ENCODE measurements at regions not wholly inside any gene's neighbourhood (a gene's known extent, or its start where the extent isn't known, plus 50 kb on each side); places are given as distances from the start of the nearest gene placed in this dataset.

GRCh38 chr2:8563814-8564474 is 117.9 kb upstream of the ID2 start:
- H3K4me3 Mint-ChIP-seq: no peak overlapping the region
- CTCF ChIA-PET: no interaction called here
- peaks cover 19% of the 10 kb centered on the region for H3K9me3 Mint-ChIP-seq
- H3K27me3 Mint-ChIP-seq (ENCODE audit: low read depth): no peaks in the 10 kb centered on the region
- intact Hi-C loops (cut with micrococcal nuclease): no loop called here
- H3K27ac Mint-ChIP-seq: no peak overlapping the region
- DNase-seq: no peak
- H3K36me3 Mint-ChIP-seq (ENCODE audit: low read depth): no peaks in the 10 kb centered on the region
- H3K4me1 Mint-ChIP-seq (ENCODE audit: low read depth): no peaks in the 10 kb centered on the region

GRCh38 chr2:8564475-8564874 is 117.4 kb upstream of the ID2 start:
- CTCF ChIA-PET: interaction anchor here (0.5 kb wide), 1 partner anchor 325 kb away, joined by 5 read pairs; no protein-coding TSS in a partner anchor

GRCh38 chr2:8565399-8566154 is 116.3 kb upstream of the ID2 start:
- CTCF ChIA-PET: no interaction called here
- Mint-ChIP-seq H3K4me1 (ENCODE audit: low read depth) (no peaks in the 10 kb centered on the region), H3K27ac (no peak overlapping the region), H3K9me3 (peaks cover 11% of the 10 kb centered on the region), H3K27me3 (ENCODE audit: low read depth) (no peaks in the 10 kb centered on the region), H3K4me3 (no peak overlapping the region), H3K36me3 (ENCODE audit: low read depth) (no peaks in the 10 kb centered on the region)
- DNase-seq: no peak
- intact Hi-C loops (cut with micrococcal nuclease): no loop called here

More at GRCh38 chr2:8564475-8564874, 117.4 kb upstream of the ID2 start:
- Mint-ChIP-seq H3K9me3 (peaks cover 14% of the 10 kb centered on the region), H3K27ac (no peak overlapping the region), H3K27me3 (ENCODE audit: low read depth) (no peaks in the 10 kb centered on the region), H3K4me3 (no peak overlapping the region), H3K36me3 (ENCODE audit: low read depth) (no peaks in the 10 kb centered on the region), H3K4me1 (ENCODE audit: low read depth) (no peaks in the 10 kb centered on the region)
- DNase-seq: no peak
- intact Hi-C loops (cut with micrococcal nuclease): no loop called here

GRCh38 chr2:8566155-8566670 is 115.6 kb upstream of the ID2 start:
- no peaks in the 10 kb centered on the region for H3K27me3 Mint-ChIP-seq (ENCODE audit: low read depth)
- no peaks in the 10 kb centered on the region for H3K36me3 Mint-ChIP-seq (ENCODE audit: low read depth)
- CTCF ChIA-PET: no interaction called here
- H3K9me3 Mint-ChIP-seq: peaks cover 9% of the 10 kb centered on the region
- H3K27ac Mint-ChIP-seq: no peak overlapping the region
- no peak for DNase-seq
- no peaks in the 10 kb centered on the region for H3K4me1 Mint-ChIP-seq (ENCODE audit: low read depth)
- intact Hi-C loops (cut with micrococcal nuclease): no loop called here
- H3K4me3 Mint-ChIP-seq: no peak overlapping the region

GRCh38 chr2:8566774-8567468 is 114.9 kb upstream of the ID2 start:
- H3K9me3 Mint-ChIP-seq: peaks cover 6% of the 10 kb centered on the region
- no peak overlapping the region for H3K4me3 Mint-ChIP-seq
- H3K36me3 Mint-ChIP-seq (ENCODE audit: low read depth): no peaks in the 10 kb centered on the region
- no peak overlapping the region for H3K27ac Mint-ChIP-seq
- no peaks in the 10 kb centered on the region for H3K4me1 Mint-ChIP-seq (ENCODE audit: low read depth)
- no peak for DNase-seq
- CTCF ChIA-PET: no interaction called here
- intact Hi-C loops (cut with micrococcal nuclease): no loop called here
- H3K27me3 Mint-ChIP-seq (ENCODE audit: low read depth): no peaks in the 10 kb centered on the region

GRCh38 chr2:8567469-8568260 is 114.2 kb upstream of the ID2 start:
- no peak for DNase-seq
- Mint-ChIP-seq H3K27me3 (ENCODE audit: low read depth) (no peaks in the 10 kb centered on the region), H3K27ac (no peak overlapping the region), H3K4me1 (ENCODE audit: low read depth) (no peaks in the 10 kb centered on the region), H3K9me3 (no peaks in the 10 kb centered on the region), H3K36me3 (ENCODE audit: low read depth) (no peaks in the 10 kb centered on the region), H3K4me3 (no peak overlapping the region)
- intact Hi-C loops (cut with micrococcal nuclease): no loop called here
- CTCF ChIA-PET: no interaction called here

GRCh38 chr2:8568543-8569302 is 113.1 kb upstream of the ID2 start:
- H3K9me3 Mint-ChIP-seq: no peaks in the 10 kb centered on the region
- no peaks in the 10 kb centered on the region for H3K36me3 Mint-ChIP-seq (ENCODE audit: low read depth)

GRCh38 chr2:8569332-8569930 is 112.4 kb upstream of the ID2 start:
- CTCF ChIA-PET: no interaction called here
- Mint-ChIP-seq H3K36me3 (ENCODE audit: low read depth) (no peaks in the 10 kb centered on the region), H3K4me3 (no peak overlapping the region)

More at GRCh38 chr2:8568543-8569302, 113.1 kb upstream of the ID2 start:
- no peaks in the 10 kb centered on the region for H3K4me1 Mint-ChIP-seq (ENCODE audit: low read depth)
- no peak overlapping the region for H3K27ac Mint-ChIP-seq
- DNase-seq: no peak
- H3K4me3 Mint-ChIP-seq: no peak overlapping the region
- CTCF ChIA-PET: no interaction called here
- H3K27me3 Mint-ChIP-seq (ENCODE audit: low read depth): no peaks in the 10 kb centered on the region
- intact Hi-C loops (cut with micrococcal nuclease): no loop called here

GRCh38 chr2:8570637-8571036 is 111.2 kb upstream of the ID2 start:
- Mint-ChIP-seq H3K9me3 (no peaks in the 10 kb centered on the region), H3K27me3 (ENCODE audit: low read depth) (peaks cover 2% of the 10 kb centered on the region), H3K4me3 (no peak overlapping the region), H3K27ac (no peak overlapping the region), H3K36me3 (ENCODE audit: low read depth) (no peaks in the 10 kb centered on the region), H3K4me1 (ENCODE audit: low read depth) (peaks cover 15% of the 10 kb centered on the region)
- intact Hi-C loops (cut with micrococcal nuclease): no loop called here
- CTCF ChIA-PET: no interaction called here
- DNase-seq: no peak

More at GRCh38 chr2:8569332-8569930, 112.4 kb upstream of the ID2 start:
- intact Hi-C loops (cut with micrococcal nuclease): no loop called here
- no peaks in the 10 kb centered on the region for H3K27me3 Mint-ChIP-seq (ENCODE audit: low read depth)
- no peak for DNase-seq
- H3K27ac Mint-ChIP-seq: no peak overlapping the region
- H3K9me3 Mint-ChIP-seq: no peaks in the 10 kb centered on the region
- peaks cover 3% of the 10 kb centered on the region for H3K4me1 Mint-ChIP-seq (ENCODE audit: low read depth)

GRCh38 chr2:8571301-8571791 is 110.5 kb upstream of the ID2 start:
- H3K9me3 Mint-ChIP-seq: no peaks in the 10 kb centered on the region
- no peaks in the 10 kb centered on the region for H3K36me3 Mint-ChIP-seq (ENCODE audit: low read depth)
- peaks cover 5% of the 10 kb centered on the region for H3K27me3 Mint-ChIP-seq (ENCODE audit: low read depth)
- CTCF ChIA-PET: interaction anchor here (0.9 kb wide), 1 partner anchor 27 kb away, joined by 3 read pairs; no protein-coding TSS in a partner anchor
- intact Hi-C loops (cut with micrococcal nuclease): no loop called here
- H3K27ac Mint-ChIP-seq: no peak overlapping the region
- no peak overlapping the region for H3K4me3 Mint-ChIP-seq
- no peak for DNase-seq
- H3K4me1 Mint-ChIP-seq (ENCODE audit: low read depth): peaks cover 22% of the 10 kb centered on the region

- CTCF ChIA-PET: interaction anchor here (0.9 kb wide), 1 partner anchor 27 kb away, joined by 3 read pairs; no protein-coding TSS in a partner anchor
- H3K27me3 Mint-ChIP-seq (ENCODE audit: low read depth): peaks cover 5% of the 10 kb centered on the region
- DNase-seq: no peak
- H3K27ac Mint-ChIP-seq: no peak overlapping the region
- no peaks in the 10 kb centered on the region for H3K9me3 Mint-ChIP-seq
- no peak overlapping the region for H3K4me3 Mint-ChIP-seq
- H3K4me1 Mint-ChIP-seq (ENCODE audit: low read depth): peaks cover 28% of the 10 kb centered on the region
- H3K36me3 Mint-ChIP-seq (ENCODE audit: low read depth): no peaks in the 10 kb centered on the region
- intact Hi-C loops (cut with micrococcal nuclease): no loop called here
Observed at GRCh38 chr2:8571792-8572499, 109.9 kb upstream of the ID2 start.

Measured in activated naive CD4-positive, alpha-beta T cell treated with anti-CD3 and anti-CD28 coated beads for 36 hours (primary cell).